Left colon (tissue), 2 donors: ENCODE measurements at regions not wholly inside any gene's neighbourhood (a gene's known extent, or its start where the extent isn't known, plus 50 kb on each side); places are given as distances from the start of the nearest gene placed in this dataset.
A peak's percentile ranks its signal among the peaks of the same experiment; 100 is the strongest.
"Not testable (repeated sequence)": the region's sequence is repeated elsewhere in the genome, so short reads cannot be mapped to it uniquely, and the experiment has no call there.

Experiments used
- ATAC-seq: fragments of 200-7000 bp; cut with Tn5 transposase; one replicate; pipeline ENCODE4 v1.9.1; 2020; ENCODE audit warnings: mild to moderate bottlenecking, moderate library complexity
- DNase-seq, 2 donors: peaks; one replicate each; pipeline ENCODE4 v3.0.0-alpha.2; 2020
- intact Hi-C, 2 donors: fragments of 100-400 bp; cut with DNase I in 1 of 2; cut with micrococcal nuclease in 1 of 2; formaldehyde crosslinking; loops; one replicate each; pipeline versions ENCODE4 v1.11.2 to v1.14.0; 2022; cut with DNase I, micrococcal nuclease
- donor health status: DM: no; HTN: no; CAD: no.
- donor health status: DM: yes; HTN: yes; CAD: no.

GRCh38 chr5:143896966-143897365, 85.0 kb downstream of the HMHB1 start:
- DNase-seq (no peak), ATAC-seq (no peak)
- intact Hi-C loops = no loop called here

- intact Hi-C loops = no loop called here
- DNase-seq = no peak
- no peak for ATAC-seq
Measured at GRCh38 chr5:143898381-143898780, 86.4 kb downstream of the HMHB1 start.

DNA sequence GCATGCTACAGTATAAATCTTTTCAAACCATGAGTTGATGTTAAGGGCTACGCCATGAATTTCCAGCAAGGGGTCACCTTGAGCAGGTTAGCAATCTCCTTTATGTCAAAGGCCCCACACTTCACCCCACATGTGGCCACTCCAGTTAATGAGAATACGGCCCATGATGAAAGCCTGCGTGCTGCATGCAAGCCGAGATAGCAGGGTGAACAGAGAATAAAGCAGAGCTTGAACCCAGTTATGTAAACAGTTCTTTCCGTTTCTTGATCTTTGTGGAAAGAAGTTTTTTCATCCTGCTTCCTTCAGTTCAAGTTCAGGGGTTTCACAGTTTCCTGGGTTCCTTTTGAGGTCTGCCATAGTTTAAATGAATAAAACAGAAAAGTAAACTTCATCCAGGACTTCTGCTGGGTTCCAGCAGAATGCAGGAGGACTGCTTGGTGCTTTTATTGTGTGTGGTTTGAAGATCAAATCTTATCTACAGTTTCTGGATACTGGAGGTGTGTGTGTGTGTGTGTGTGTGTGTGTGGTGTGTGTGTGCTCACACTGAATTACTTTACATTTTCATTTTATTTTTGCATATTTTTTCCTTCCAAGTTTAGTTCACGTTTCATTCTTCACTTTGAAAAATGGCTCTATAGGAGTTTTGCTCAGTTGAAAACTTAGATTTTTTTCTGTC, 87.1 kb downstream of the HMHB1 start:
- no peak for ATAC-seq
- intact Hi-C loops = no loop called here
- no peak for DNase-seq

DNA sequence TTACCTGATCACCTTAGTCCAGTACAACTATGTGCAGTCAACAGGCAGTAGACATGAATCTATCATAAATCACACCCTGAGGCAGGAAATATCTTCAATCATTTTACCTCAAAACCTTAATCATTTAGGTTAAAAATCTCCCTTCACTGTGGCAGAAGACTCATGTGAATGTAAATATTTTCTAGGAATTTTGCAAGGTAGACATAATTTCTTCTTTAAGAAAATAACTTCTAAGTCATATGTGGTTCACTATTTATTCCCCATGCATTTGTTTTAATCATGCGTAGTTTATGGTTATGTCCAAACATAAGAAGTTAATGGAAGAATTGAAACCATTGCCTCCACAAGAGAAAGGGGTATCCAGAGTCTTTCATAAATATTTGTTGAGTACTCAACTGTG, 97.0 kb downstream of the HMHB1 start:
- DNase-seq (no peak), ATAC-seq (no peak)
- intact Hi-C loops = no loop called here

DNA sequence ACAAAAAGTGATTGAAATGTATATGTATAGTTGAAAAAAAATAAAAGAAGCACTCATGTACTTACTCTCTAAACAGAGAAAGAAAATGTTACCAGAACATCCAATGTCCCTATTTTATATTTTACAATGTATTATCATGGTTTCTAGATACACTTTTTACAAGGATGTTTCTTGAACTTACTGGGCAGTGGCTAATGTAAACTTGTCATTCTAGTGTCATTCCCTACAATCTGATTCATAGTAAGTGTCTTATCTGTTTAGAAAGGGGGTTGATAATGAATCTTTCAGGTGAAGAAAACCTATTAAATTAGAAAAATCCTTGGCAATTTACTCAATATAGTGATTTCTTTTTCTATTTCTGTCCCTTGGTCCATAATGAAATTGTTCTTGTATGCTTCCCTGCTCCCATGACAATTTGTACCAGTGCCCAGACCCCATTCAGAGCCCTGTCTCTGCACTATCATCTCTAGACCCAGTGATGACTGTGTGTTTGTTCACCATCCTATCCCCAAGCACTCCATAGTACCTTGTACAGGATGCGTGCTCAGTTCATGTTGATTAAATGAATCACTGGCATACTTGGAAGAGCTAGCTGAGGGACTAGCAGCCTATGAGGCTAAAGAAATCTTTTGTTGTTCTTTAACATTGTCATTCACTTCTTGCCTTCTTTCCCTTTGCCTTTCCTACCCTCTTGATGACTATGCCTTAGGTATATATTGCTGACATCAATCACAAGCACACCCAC, 101.2 kb downstream of the HMHB1 start:
- DNase-seq (no peak), ATAC-seq (no peak)
- intact Hi-C loops = no loop called here

GRCh38 chr5:143914756-143915155, 102.8 kb downstream of the HMHB1 start:
- ATAC-seq (no peak), DNase-seq (no peak)
- intact Hi-C loops = no loop called here

DNA sequence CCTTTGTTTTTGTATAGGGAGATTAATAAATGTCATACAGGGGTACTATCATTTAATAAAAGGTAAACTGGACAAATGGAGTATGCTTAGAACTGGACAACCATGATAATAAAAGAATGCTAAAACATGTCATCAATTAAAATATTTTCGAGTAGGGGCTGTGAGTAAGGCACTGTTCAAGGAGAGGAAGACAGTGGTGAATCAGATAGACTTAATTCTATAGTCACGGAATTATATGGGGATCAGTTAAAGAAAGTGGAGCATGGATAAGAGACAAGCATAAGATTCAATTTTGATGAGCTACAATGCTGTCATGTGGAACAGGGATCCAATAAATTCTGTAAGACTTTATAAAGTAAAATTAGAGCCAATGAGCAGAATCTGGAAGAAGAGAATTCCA, 104.5 kb downstream of the HMHB1 start:
- intact Hi-C loops = no loop called here
- no peak for ATAC-seq

DNA sequence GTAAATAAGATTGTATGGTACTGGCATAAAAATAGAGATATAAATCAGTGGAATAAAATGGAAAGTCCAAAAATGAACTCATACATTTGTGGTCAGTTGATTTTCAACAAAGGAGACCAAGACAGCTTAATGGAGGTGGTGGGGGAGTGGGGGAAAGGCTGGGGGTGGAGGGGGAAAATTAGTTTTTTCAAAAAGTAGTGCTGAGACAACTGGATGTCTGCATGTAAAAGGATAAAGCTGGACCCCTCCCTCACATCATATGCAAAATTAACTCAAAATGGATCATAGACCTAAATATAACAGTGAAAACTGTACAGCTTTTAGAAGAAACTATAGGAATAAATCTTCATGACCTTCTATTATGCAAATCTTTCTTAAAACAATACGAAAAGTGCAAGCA, 107.0 kb downstream of the HMHB1 start:
- intact Hi-C loops = no loop called here
- ATAC-seq = no peak
- no peak for DNase-seq

More for the DNA sequence above, 104.5 kb downstream of the HMHB1 start:
- no peak for DNase-seq

DNA sequence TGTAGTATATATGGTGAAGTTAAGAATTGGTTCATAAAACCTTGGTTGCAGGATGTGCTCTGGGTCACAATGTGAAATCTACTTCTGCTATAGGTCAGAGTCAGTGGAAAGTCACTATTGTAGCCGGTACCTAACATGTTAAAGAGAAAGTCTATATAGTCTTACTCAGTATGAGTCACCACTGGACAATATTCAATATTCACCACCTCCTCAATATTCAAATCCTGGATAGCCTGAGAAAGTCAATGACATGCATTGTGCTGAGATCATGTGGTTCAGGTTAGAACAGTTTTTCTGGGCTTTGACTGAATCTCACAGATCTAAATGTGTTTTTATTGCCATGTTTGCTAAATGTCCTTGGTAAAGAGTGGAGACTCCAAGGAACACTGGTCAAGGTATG, 108.8 kb downstream of the HMHB1 start:
- intact Hi-C loops = no loop called here
- ATAC-seq (no peak), DNase-seq (no peak)

DNA sequence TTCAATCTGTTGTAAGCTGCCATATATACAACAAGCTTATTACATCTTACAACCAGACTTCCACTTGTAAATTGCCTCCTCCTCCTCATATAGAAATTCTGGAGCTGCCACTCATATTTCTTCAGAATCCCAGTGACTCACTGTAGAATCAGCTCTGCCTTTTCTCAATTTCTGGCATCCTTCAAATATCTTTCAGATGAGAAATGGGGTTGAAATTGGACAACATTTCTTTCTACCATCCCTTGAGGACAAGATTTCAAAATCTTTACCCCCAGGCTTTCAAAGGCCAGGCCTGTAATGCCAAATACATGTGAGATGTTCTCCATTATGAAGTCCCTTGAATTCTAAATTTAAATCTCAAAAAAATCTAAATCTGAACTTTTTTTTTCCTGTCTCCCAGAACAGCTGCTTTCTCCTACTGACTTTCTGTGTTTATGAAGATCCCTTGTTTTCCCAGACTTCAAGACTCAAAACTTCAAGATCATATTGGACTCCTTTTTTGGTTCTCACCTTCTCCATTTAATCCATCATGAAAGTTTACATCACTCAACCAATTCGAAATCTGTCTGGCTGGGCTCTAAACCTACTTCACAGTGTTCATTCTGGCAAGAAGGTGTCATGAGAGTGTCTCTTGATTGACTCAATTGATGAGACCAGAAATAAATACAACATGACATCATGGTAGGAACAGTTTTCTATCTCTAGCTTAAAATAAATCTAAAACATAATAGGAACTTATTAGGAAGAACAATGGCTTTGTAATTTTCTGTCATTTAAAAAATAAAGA, 109.8 kb downstream of the HMHB1 start:
- DNase-seq (no peak), ATAC-seq (no peak)
- intact Hi-C loops = no loop called here

GRCh38 chr5:143922718-143923117, 110.8 kb downstream of the HMHB1 start:
- ATAC-seq = peak; percentile 82
- intact Hi-C loops = no loop called here
- no peak for DNase-seq

GRCh38 chr5:143923634-143924266, 111.8 kb downstream of the HMHB1 start:
- ATAC-seq (peak; percentile 92), DNase-seq (no peak)
- intact Hi-C loops = no loop called here

DNA sequence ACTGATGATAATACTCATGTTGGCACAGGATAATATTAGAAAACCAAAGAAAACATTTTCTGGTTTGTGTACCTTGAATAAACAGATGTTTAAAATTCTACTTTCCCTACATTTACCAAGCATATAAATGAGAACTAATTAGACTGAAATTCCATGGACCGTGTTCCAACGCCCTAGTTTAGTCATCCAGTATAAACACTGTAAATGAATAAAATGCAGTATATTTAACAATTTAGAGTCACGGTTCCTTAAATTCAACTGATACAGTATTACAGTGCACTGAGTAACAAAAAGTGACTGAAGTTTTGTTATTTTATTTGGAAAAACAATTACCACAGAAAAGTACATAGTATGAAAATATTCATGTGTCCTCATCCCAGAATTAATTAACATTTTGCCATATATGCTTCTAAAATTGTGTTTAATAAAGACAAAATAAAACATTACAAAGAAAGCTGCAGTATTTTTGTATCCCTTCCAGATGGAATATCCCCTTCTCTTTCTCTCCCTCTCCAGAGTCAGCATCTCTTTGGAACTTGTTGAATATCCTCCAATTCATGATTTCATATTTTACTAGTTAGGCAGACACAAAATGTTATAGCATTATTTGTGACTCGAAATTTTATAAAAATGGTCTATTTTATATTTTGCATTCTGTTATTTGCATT, 112.5 kb downstream of the HMHB1 start:
- ATAC-seq (peak; percentile 69), DNase-seq (no peak)
- intact Hi-C loops = no loop called here

- ATAC-seq, DNase-seq: not testable (repeated sequence)
Measured at GRCh38 chr5:143924979-143925325, 113.0 kb downstream of the HMHB1 start.

DNA sequence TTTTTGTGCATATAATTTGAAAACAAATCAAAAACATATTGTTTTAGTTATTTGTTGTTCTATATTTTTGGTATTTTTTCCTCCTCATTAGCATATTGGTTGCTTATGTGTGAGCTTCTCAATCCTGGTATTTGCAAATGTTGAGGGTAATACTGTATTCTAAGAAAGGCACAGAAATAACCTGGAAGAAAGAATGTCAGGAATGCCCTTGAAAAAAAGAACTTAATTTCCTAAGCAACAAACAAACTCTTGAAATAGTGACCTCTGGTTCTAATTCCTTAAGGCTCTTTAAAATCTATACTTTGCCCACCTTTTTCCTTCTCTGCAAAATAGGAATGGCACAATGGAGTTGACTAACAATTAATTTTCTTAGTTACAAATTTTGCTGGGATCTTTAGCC, 117.5 kb downstream of the HMHB1 start:
- ATAC-seq = no peak
- intact Hi-C loops = no loop called here
- no peak for DNase-seq

More at GRCh38 chr5:143924979-143925325, 113.0 kb downstream of the HMHB1 start:
- intact Hi-C loops = not testable (repeated sequence)

GRCh38 chr5:143930561-143930960, 118.6 kb downstream of the HMHB1 start:
- DNase-seq (no peak), ATAC-seq (no peak)
- intact Hi-C loops = no loop called here

DNA sequence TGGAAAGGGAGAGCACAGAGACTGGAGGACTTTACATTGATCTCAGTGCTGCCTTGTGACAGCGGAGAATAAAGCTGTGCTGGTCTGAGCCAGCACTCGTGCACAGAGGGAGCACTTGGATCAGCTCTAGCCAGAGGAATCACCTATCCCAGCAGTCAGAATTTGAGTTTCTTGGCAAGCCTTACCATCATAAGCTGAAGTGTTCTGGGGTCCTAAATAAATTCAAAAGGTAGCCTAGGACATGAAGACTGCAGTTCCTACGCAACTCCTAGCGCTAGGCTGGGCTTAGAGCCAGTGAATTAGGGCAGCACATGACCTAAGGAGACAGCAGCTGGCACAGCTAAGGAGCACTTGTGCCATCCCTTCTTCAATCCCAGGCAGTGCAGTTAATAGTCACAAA, 119.5 kb downstream of the HMHB1 start:
- ATAC-seq (no peak), DNase-seq (peak in 1 of 2 donors; percentile 27)
- intact Hi-C loops = no loop called here

DNA sequence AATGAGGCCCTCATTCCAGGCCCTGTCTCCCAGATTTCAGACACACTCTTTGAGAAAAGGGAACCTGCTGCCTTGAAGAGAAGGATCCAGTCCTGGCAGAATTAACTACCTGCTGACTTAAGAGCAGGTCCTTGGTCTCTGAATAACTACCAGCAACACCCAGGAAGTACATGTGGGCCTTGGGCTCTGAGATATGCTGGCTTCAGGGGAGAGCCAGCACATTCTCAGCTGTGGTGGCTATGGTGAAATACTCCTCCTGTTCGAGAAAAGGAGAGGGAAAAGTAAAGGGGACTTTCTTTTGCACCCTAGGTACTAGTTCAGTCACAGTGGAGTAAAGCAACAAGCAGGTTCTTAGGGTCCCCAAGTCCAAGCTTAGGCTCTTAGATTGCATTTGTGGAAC, 120.0 kb downstream of the HMHB1 start:
- DNase-seq = no peak
- intact Hi-C loops = no loop called here
- no peak for ATAC-seq

DNA sequence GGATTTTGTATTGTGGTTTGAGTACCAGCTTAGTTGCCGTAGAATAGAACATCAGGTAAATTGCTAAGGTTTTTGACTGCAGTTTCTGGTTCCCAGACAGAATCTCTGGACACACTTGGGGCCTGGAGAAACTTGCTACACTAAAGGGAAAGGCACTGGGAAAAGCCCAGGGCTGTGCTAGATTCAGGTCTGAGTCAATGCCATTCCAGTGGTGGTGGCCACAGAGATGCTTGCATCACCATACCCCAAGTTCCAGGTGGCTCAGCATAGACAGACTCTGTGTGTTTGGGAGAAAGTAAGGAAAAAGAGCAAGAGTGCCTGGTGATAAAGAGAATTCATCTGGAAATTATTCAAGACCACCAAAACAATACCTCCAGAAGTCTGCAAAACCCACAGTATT, 120.6 kb downstream of the HMHB1 start:
- intact Hi-C loops = no loop called here
- DNase-seq (no peak), ATAC-seq (no peak)
